HG03159 (cell line): ENCODE measurements at regions not wholly inside any gene's neighbourhood (a gene's known extent, or its start where the extent isn't known, plus 50 kb on each side); places are given as distances from the start of the nearest gene placed in this dataset.
"Not testable (repeated sequence)": the region's sequence is repeated elsewhere in the genome, so short reads cannot be mapped to it uniquely, and the experiment has no call there.

Experiments
- ATAC-seq: cut with Tn5 transposase; IDR thresholded peaks from one replicate; pipeline ENCODE4 v1.9.1; 2021; ENCODE audit warnings: mild to moderate bottlenecking, moderate library complexity; ENCODE audit not compliant: unreplicated experiment

GRCh38 chr12:74235342-74235741, 302.3 kb upstream of the ATXN7L3B start:
- ATAC-seq = no peak

- ATAC-seq = no peak
These were observed 296.3 kb upstream of the ATXN7L3B start for GRCh38 chr12:74241341-74241740.

GRCh38 chr12:74242088-74242487, 295.5 kb upstream of the ATXN7L3B start:
- no peak for ATAC-seq

- ATAC-seq = no peak
These were observed 292.2 kb upstream of the ATXN7L3B start for GRCh38 chr12:74245458-74245857.

GRCh38 chr12:74250891-74251290, 286.7 kb upstream of the ATXN7L3B start:
- no peak for ATAC-seq

- not testable (repeated sequence) for ATAC-seq
These were observed 283.8 kb upstream of the ATXN7L3B start for GRCh38 chr12:74253826-74254225.

GRCh38 chr12:74254784-74255183, 282.9 kb upstream of the ATXN7L3B start:
- ATAC-seq = no peak

DNA sequence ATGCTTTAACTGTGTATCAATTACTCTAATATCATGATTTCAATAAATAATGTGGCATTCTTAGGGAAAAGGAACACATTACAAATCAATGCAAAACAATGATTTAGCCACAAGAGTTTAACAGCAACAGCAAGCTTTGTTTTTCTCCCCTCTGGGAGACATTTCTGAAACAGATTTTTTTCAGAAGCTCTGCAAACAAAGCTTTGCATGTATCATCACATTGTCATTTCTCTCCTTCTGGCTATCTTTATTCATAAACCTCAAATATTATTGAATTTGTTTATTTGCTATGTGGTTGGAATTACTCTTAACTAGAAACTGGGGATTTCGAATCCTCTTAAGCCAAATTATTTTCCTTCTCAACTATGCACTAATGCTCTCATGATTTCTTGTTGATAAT, 278.4 kb upstream of the ATXN7L3B start:
- ATAC-seq = no peak

DNA sequence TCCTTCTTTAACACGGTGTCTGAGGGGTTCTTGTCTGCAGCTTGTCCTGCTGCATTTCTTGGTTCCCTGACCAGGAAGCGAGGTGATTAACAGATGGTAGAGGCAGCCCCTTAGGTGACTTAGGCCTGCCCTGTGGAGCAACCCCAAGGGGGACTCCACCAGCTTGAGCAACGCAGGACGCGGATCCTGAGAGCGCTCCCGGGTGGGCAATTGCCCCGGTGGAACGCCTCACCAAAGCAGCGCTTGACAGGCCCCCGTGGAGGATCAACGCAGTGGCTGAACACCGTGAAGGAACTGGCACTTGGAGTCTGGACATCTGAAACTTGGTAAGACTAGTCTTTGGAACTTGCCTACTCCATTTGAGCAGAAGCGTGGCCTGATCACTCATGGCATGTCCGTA, 272.9 kb upstream of the ATXN7L3B start:
- ATAC-seq = no peak

DNA sequence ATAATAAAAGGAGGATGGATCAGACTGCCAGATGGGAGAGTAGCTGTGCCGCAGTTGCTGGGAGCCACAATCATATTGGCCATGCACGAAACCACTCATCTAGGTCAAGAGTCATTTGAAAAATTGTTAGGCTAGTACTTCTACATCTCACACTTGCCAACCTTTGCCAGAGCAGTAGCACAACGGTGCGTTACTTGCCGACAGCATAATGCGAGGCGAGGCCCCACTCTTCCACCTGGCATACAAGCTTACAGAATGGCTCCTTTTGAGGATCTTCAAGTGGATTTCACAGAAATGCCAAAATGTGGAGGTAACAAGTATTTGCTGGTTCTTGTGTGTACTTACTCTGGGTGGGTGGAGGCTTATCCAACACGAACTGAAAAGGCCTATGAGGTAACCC, 268.3 kb upstream of the ATXN7L3B start:
- ATAC-seq = not testable (repeated sequence)

GRCh38 chr12:74280156-74280655, 257.4 kb upstream of the ATXN7L3B start:
- no peak for ATAC-seq

DNA sequence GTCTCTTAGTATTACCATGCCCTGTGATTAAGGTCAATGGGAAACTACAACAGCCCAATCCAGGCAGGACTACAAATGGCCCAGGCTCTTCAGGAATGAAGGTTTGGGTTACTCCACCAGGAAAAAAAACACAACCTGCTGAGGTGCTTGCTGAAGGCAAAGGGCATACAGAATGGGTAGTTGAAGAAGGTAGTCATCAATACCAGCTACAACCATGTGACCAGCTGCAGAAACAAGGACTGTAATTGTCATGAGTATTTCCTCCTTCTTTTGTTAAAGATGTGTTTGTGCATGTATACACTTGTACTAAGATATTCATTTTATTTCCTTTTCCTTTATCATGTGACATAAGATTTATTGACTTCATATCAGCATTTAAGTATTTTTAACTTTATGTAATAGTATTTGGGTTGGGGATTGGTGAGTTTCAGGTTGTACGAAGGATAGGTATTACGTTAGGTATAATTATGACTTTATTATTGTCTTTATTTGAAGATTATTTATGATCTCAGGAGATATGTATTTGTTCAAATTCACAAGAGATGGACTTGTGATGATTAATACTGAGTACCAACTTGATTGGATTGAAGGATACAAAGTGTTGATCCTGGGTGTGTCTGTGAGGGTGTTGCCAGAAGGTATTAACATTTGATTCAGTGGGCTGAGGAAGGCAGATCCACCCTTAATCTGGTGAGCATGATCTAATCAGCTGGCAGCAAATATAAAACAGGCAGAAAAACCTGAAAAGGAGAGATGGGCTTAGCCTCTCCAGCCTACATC, 256.0 kb upstream of the ATXN7L3B start:
- ATAC-seq = not testable (repeated sequence)

DNA sequence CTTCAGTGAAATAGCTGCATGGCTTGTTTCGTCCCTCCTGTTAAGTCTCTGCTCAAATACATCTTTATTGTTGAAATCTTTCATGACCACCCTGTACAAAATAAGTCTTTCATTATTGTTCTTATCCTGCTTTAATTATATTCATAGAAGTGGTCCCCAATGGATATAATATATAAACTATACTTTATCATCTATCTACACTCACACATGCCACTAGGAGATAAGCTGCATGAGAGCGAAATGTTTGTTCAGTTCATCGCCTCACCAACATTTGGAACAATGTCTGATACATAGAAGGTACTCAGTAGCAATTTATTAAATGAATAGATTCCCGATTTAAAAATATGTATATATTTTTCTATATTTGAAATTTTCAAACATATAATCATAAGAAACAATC, 254.0 kb upstream of the ATXN7L3B start:
- ATAC-seq = no peak

DNA sequence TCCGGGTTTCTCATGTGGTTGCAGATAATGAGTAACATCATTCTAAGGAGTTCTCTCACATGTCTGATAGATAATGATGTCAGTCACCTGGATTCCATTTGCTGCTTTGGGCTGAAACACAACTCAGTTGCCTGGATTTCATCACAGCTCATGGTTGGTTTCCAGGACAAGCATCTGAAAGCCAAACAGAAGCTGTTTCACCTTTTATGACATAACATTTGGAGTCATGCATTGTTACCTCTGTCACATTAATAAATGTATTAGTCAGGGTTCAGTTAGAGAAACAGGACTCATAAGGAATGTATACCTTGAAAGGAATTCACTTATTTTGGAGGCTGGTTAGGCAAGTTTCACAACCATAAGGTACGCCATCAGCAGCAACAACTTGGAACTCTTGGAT, 251.9 kb upstream of the ATXN7L3B start:
- no peak for ATAC-seq

DNA sequence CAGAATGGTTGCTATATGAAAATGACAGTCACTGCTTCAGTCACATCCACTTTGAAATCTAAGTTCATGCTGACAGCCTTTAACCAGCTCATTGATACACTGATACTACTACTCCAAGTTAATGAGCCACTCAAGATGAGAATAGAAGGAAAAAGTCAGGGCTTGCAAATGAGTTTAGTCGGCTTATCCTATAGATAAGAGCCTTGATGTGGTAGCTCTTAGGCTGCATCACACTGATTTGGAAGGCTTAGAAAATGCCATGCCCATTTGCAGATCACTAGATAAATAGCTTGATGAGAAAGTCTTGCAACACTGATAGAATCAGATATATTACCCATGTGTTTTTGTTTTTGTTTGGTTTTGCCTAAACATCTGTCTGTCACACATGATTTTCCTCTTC, 251.4 kb upstream of the ATXN7L3B start:
- ATAC-seq = no peak

GRCh38 chr12:74292351-74293194, 245.1 kb upstream of the ATXN7L3B start:
- ATAC-seq = no peak

DNA sequence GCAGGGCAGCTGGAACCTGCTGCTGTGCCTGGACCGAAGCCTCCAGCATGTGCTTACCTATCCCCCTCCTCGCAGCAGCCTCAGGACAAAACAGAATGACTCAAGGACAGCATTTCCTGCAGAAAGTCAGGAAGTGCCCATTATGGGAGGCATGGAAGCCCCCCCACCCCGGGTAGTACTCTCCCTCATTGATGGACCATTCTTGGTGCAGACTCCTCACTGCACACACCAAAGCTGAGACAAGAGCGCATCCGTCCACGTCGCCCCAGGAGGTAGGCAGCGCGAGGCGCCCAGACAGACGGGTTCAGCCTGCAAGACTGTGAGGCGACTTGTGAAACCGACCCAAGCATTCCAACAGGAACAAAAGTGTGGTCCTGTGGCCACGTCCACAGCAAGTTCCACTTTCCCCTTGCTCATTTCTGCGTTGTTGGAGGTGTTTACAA, 243.9 kb upstream of the ATXN7L3B start:
- no peak for ATAC-seq

- no peak for ATAC-seq
These were observed 220.5 kb upstream of the ATXN7L3B start for GRCh38 chr12:74317078-74317601.

- no peak for ATAC-seq
These were observed 219.9 kb upstream of the ATXN7L3B start for GRCh38 chr12:74317741-74318140.

GRCh38 chr12:74319886-74320285, 217.7 kb upstream of the ATXN7L3B start:
- no peak for ATAC-seq

- no peak for ATAC-seq
These were observed 216.3 kb upstream of the ATXN7L3B start for GRCh38 chr12:74321381-74321780.

GRCh38 chr12:74322792-74323191, 214.8 kb upstream of the ATXN7L3B start:
- no peak for ATAC-seq
